PFSK-1 (cell line): ENCODE measurements at regions not wholly inside any gene's neighbourhood (a gene's known extent, or its start where the extent isn't known, plus 50 kb on each side); places are given as distances from the start of the nearest gene placed in this dataset.

Experiments
- POLR2AphosphoS5 ChIP-seq: IDR thresholded peaks from 2 replicates; pipeline ENCODE4 v1.6.1; 2012; ENCODE audit warnings: low read depth, mild to moderate bottlenecking, control low read depth, low read length, moderate library complexity
- TF ChIP-seq, protein P1 (sequence below), 2 experiments: IDR thresholded peaks; 2 replicates each; pipeline versions ENCODE4 v1.6.1 to v1.8.0; 2011 to 2012; ENCODE audit warnings: low read depth in 2 of 2, low read length in 2 of 2, control low read depth in 1 of 2, inconsistent platforms in 1 of 2, mild to moderate bottlenecking in 1 of 2, moderate library complexity in 1 of 2; ENCODE audit not compliant: insufficient read depth in 1 of 2

DNA sequence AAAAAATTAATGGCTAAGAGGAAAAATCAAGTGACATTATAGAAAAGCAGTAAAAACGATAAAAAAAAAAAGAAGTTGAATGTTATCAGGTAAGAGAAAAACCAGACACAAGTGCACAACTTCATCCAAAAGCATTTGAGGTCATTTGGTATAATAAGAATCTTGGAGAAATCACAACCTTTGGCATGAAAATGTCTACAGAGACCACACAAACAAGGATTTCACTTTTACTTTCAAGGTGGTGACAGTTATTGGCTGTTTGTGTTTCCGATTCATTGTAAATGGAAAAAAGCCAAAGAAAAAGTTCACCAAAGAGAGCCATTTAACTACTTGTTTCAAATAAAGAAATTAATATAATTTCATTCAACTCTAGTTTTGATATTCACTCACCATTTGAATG, 1193.5 kb downstream of the PCDH9 start:
- TF ChIP-seq POLR2AphosphoS5: no peak
- TF ChIP-seq, protein P1, sequence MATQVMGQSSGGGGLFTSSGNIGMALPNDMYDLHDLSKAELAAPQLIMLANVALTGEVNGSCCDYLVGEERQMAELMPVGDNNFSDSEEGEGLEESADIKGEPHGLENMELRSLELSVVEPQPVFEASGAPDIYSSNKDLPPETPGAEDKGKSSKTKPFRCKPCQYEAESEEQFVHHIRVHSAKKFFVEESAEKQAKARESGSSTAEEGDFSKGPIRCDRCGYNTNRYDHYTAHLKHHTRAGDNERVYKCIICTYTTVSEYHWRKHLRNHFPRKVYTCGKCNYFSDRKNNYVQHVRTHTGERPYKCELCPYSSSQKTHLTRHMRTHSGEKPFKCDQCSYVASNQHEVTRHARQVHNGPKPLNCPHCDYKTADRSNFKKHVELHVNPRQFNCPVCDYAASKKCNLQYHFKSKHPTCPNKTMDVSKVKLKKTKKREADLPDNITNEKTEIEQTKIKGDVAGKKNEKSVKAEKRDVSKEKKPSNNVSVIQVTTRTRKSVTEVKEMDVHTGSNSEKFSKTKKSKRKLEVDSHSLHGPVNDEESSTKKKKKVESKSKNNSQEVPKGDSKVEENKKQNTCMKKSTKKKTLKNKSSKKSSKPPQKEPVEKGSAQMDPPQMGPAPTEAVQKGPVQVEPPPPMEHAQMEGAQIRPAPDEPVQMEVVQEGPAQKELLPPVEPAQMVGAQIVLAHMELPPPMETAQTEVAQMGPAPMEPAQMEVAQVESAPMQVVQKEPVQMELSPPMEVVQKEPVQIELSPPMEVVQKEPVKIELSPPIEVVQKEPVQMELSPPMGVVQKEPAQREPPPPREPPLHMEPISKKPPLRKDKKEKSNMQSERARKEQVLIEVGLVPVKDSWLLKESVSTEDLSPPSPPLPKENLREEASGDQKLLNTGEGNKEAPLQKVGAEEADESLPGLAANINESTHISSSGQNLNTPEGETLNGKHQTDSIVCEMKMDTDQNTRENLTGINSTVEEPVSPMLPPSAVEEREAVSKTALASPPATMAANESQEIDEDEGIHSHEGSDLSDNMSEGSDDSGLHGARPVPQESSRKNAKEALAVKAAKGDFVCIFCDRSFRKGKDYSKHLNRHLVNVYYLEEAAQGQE (IDR thresholded peaks at IDR 0.05; ENCODE audit: insufficient read depth in 1 of 2, low read depth in 2 of 2, low read length in 2 of 2): no peak
